ENCODE measurements at regions not wholly inside any gene's neighbourhood (a gene's known extent, or its start where the extent isn't known, plus 50 kb on each side); places are given as distances from the start of the nearest gene placed in this dataset.

- no peaks in the 10 kb centered on the region for H4K20me1 ChIP-seq (ENCODE audit: control insufficient read depth, insufficient read depth, low read depth, low read length)
- H3K4me1 ChIP-seq (ENCODE audit: control insufficient read depth, low read length): no peaks in the 10 kb centered on the region
- H3F3A ChIP-seq (ENCODE audit: control insufficient read depth, insufficient read depth): no peaks in the 10 kb centered on the region
- H3K36me3 ChIP-seq (ENCODE audit: control insufficient read depth, low read length): no peaks in the 10 kb centered on the region
- TF ChIP-seq EZH2phosphoT487 (IDR thresholded peaks at IDR 0.05; ENCODE audit: borderline replicate concordance, low read length) (no peak), CTCF (IDR thresholded peaks at IDR 0.05; ENCODE audit: low read depth, low read length, poor library complexity, severe bottlenecking) (peak; percentile 66)
- no peak overlapping the region for H3K4me3 ChIP-seq (ENCODE audit: low read length)
- H3K27ac ChIP-seq (ENCODE audit: low read depth, low read length): no peak overlapping the region
- H3K4me2 ChIP-seq (ENCODE audit: low read length): no peak overlapping the region
- no peaks in the 10 kb centered on the region for H3K27me3 ChIP-seq (ENCODE audit: control insufficient read depth, low read length)
- no peaks in the 10 kb centered on the region for H3K9me3 ChIP-seq (ENCODE audit: control insufficient read depth, insufficient read depth, low read length)
- H3K9me2 ChIP-seq (replicated peaks; ENCODE audit: control insufficient read depth, low read length): no peaks in the 10 kb centered on the region
- H3K79me2 ChIP-seq (ENCODE audit: control insufficient read depth, low read length): no peaks in the 10 kb centered on the region
These were observed 100.8 kb downstream of the CCER1 start for GRCh38 chr12:90854136-90854689.

GRCh38 chr12:90851800-90852718 lies 102.9 kb downstream of the CCER1 start:
- Histone ChIP-seq H4K20me1 (ENCODE audit: control insufficient read depth, insufficient read depth, low read depth, low read length) (no peaks in the 10 kb centered on the region), H3K27ac (ENCODE audit: low read depth, low read length) (no peak overlapping the region), H3K79me2 (ENCODE audit: control insufficient read depth, low read length) (no peaks in the 10 kb centered on the region), H3K4me1 (ENCODE audit: control insufficient read depth, low read length) (no peaks in the 10 kb centered on the region), H3K9me3 (ENCODE audit: control insufficient read depth, insufficient read depth, low read length) (no peaks in the 10 kb centered on the region), H3F3A (ENCODE audit: control insufficient read depth, insufficient read depth) (no peaks in the 10 kb centered on the region), H3K9me2 (replicated peaks; ENCODE audit: control insufficient read depth, low read length) (no peaks in the 10 kb centered on the region), H3K27me3 (ENCODE audit: control insufficient read depth, low read length) (no peaks in the 10 kb centered on the region), H3K4me2 (ENCODE audit: low read length) (no peak overlapping the region), H3K4me3 (ENCODE audit: low read length) (no peak overlapping the region), H3K36me3 (ENCODE audit: control insufficient read depth, low read length) (no peaks in the 10 kb centered on the region)
- no peak for TF ChIP-seq CTCF (IDR thresholded peaks at IDR 0.05; ENCODE audit: low read depth, low read length, poor library complexity, severe bottlenecking)
- no peak for TF ChIP-seq EZH2phosphoT487 (IDR thresholded peaks at IDR 0.05; ENCODE audit: borderline replicate concordance, low read length)

GRCh38 chr12:90842477-90842876 lies 112.5 kb downstream of the CCER1 start:
- Histone ChIP-seq H3K36me3 (ENCODE audit: control insufficient read depth, low read length) (no peaks in the 10 kb centered on the region), H3K27me3 (ENCODE audit: control insufficient read depth, low read length) (no peaks in the 10 kb centered on the region), H3K27ac (ENCODE audit: low read depth, low read length) (no peak overlapping the region), H3F3A (ENCODE audit: control insufficient read depth, insufficient read depth) (no peaks in the 10 kb centered on the region), H3K9me3 (ENCODE audit: control insufficient read depth, insufficient read depth, low read length) (no peaks in the 10 kb centered on the region), H3K4me1 (ENCODE audit: control insufficient read depth, low read length) (no peaks in the 10 kb centered on the region), H3K79me2 (ENCODE audit: control insufficient read depth, low read length) (no peaks in the 10 kb centered on the region), H3K4me2 (ENCODE audit: low read length) (no peak overlapping the region), H4K20me1 (ENCODE audit: control insufficient read depth, insufficient read depth, low read depth, low read length) (no peaks in the 10 kb centered on the region), H3K4me3 (ENCODE audit: low read length) (no peak overlapping the region), H3K9me2 (replicated peaks; ENCODE audit: control insufficient read depth, low read length) (no peaks in the 10 kb centered on the region)
- TF ChIP-seq CTCF (IDR thresholded peaks at IDR 0.05; ENCODE audit: low read depth, low read length, poor library complexity, severe bottlenecking) (no peak), EZH2phosphoT487 (IDR thresholded peaks at IDR 0.05; ENCODE audit: borderline replicate concordance, low read length) (no peak)
